HG02623 (cell line): ENCODE measurements at regions not wholly inside any gene's neighbourhood (a gene's known extent, or its start where the extent isn't known, plus 50 kb on each side); places are given as distances from the start of the nearest gene placed in this dataset.

Experiments
- ATAC-seq: cut with Tn5 transposase; IDR thresholded peaks from one replicate; pipeline ENCODE4 v1.9.1; 2021; ENCODE audit warnings: moderate library complexity; ENCODE audit not compliant: unreplicated experiment

DNA sequence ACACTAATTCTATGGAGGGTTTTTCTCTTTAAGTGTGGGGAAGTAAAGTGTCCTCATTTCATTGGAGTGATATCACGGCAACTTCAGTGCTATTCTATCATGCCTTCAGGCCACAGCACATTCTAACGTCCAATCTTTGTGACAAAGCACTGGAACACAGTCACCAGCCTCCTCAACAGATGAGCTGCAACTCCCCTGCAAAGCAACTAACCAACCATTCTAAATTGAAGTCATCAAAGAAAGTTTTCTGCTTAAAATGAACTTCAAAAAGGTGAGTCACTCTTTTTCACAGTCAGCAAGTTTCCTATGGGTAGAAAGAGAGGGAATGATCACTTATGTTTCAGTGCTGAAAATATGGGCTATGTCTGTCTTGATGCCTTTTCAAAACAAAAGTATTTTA lies 190.8 kb downstream of the ELAVL2 start:
- ATAC-seq, result no peak

DNA sequence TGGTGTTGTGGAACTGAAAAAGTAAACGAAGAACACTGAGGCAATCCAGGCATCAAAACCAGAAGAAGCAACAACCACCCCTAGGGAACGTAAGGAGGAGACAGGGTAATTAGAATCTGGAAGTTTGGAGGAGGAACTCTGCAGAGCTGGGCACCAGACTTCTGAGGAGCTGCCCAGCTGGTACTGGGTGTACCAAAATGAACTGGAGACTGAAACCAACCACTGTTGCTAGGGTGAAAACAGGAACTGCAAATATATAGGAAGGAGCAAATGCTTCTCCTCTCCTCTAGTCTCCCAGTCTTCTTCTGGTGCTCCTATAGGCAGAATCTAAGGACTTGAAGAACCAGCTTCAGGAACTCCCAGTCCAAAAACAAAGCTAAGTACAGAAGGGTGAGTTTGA lies 189.8 kb downstream of the ELAVL2 start:
- no peak for ATAC-seq

GRCh38 chr9:23638011-23638410 lies 188.0 kb downstream of the ELAVL2 start:
- no peak for ATAC-seq

- ATAC-seq, result no peak
Measured at GRCh38 chr9:23638837-23639426, 187.1 kb downstream of the ELAVL2 start.
